HG03469 (cell line): ENCODE measurements at regions not wholly inside any gene's neighbourhood (a gene's known extent, or its start where the extent isn't known, plus 50 kb on each side); places are given as distances from the start of the nearest gene placed in this dataset.

Experiments
- ATAC-seq: cut with Tn5 transposase; IDR thresholded peaks from one replicate; pipeline ENCODE4 v1.9.1; 2021; ENCODE audit warnings: mild to moderate bottlenecking, moderate library complexity, moderate number of reproducible peaks; ENCODE audit not compliant: unreplicated experiment

- no peak for ATAC-seq
These were observed 242.4 kb upstream of the SLC39A10 start for GRCh38 chr2:195414537-195415100.

- no peak for ATAC-seq
These were observed 243.1 kb upstream of the SLC39A10 start for GRCh38 chr2:195413944-195414343.

GRCh38 chr2:195413422-195413821 is 243.6 kb upstream of the SLC39A10 start:
- no peak for ATAC-seq

GRCh38 chr2:195411219-195411687 is 245.8 kb upstream of the SLC39A10 start:
- no peak for ATAC-seq

- ATAC-seq: no peak
These were observed 246.9 kb upstream of the SLC39A10 start for GRCh38 chr2:195410074-195410671.

GRCh38 chr2:195408811-195409210 is 248.2 kb upstream of the SLC39A10 start:
- no peak for ATAC-seq

- no peak for ATAC-seq
These were observed 248.8 kb upstream of the SLC39A10 start for GRCh38 chr2:195408196-195408595.

GRCh38 chr2:195407783-195408182 is 249.2 kb upstream of the SLC39A10 start:
- ATAC-seq: no peak

GRCh38 chr2:195406886-195407603 is 250.0 kb upstream of the SLC39A10 start:
- no peak for ATAC-seq

GRCh38 chr2:195404651-195405050 is 252.4 kb upstream of the SLC39A10 start:
- ATAC-seq: no peak

GRCh38 chr2:195396479-195396878 is 260.5 kb upstream of the SLC39A10 start:
- no peak for ATAC-seq

GRCh38 chr2:195395362-195395761 is 261.7 kb upstream of the SLC39A10 start:
- ATAC-seq: no peak

- no peak for ATAC-seq
These were observed 264.3 kb upstream of the SLC39A10 start for GRCh38 chr2:195392446-195393336.

- no peak for ATAC-seq
These were observed 266.2 kb upstream of the SLC39A10 start for GRCh38 chr2:195390686-195391321.

GRCh38 chr2:195388028-195388427 is 269.0 kb upstream of the SLC39A10 start:
- no peak for ATAC-seq

- no peak for ATAC-seq
These were observed 274.8 kb upstream of the SLC39A10 start for GRCh38 chr2:195382186-195382585.

GRCh38 chr2:195370167-195370943 is 286.7 kb upstream of the SLC39A10 start:
- no peak for ATAC-seq

GRCh38 chr2:195369218-195369587 is 287.8 kb upstream of the SLC39A10 start:
- ATAC-seq: no peak

GRCh38 chr2:195368249-195369217 is 288.5 kb upstream of the SLC39A10 start:
- ATAC-seq: no peak
